GM12873 (cell line): ENCODE measurements at regions not wholly inside any gene's neighbourhood (a gene's known extent, or its start where the extent isn't known, plus 50 kb on each side); places are given as distances from the start of the nearest gene placed in this dataset.

Source experiments
- TF ChIP-seq, protein P1 (sequence below): IDR thresholded peaks from 2 replicates; pipeline ENCODE4 v1.5.1; 2012; ENCODE audit warnings: low read depth, mild to moderate bottlenecking, moderate library complexity, low read length, control low read depth; ENCODE audit not compliant: insufficient read depth; ENCODE audit errors: missing control alignments

DNA sequence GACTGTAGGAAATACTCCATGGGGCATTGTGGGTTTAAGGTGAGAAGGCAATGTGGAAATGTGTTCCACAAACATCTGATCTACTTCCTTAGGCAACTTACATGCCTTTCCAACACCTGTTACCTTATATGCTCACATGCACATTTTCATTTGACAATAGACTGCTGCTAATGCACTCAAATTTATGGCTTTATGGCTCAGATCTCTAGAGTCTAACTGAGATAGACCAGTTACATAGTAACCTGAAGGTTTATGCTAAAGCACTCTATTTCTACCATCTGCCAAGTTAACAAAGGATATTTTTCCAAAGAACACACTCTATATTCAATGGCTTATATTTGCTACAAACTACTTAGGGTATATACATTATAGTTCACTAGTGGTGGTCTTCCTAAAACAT lies 969.0 kb downstream of the TECRL start:
- TF ChIP-seq, protein P1, sequence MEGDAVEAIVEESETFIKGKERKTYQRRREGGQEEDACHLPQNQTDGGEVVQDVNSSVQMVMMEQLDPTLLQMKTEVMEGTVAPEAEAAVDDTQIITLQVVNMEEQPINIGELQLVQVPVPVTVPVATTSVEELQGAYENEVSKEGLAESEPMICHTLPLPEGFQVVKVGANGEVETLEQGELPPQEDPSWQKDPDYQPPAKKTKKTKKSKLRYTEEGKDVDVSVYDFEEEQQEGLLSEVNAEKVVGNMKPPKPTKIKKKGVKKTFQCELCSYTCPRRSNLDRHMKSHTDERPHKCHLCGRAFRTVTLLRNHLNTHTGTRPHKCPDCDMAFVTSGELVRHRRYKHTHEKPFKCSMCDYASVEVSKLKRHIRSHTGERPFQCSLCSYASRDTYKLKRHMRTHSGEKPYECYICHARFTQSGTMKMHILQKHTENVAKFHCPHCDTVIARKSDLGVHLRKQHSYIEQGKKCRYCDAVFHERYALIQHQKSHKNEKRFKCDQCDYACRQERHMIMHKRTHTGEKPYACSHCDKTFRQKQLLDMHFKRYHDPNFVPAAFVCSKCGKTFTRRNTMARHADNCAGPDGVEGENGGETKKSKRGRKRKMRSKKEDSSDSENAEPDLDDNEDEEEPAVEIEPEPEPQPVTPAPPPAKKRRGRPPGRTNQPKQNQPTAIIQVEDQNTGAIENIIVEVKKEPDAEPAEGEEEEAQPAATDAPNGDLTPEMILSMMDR = no peak

DNA sequence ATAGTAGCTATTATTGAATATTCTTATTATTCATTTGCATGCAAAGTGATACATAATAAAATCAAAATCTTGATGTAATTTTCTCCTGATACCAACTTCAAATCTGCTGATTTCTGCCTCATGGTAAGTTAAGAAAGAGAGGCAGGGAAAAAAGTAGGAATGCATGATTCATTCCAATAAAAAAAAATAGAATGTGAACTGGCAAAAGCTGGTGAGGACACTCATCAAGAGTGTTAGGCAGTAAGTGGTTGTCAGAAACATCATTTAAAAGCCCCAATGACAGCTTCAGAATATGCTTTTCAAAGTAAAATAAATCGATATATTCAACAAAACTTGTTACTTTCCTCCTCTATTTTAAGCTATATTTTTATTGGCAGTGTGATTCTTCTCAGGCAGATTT lies 979.1 kb downstream of the TECRL start:
- TF ChIP-seq, protein P1 = no peak

DNA sequence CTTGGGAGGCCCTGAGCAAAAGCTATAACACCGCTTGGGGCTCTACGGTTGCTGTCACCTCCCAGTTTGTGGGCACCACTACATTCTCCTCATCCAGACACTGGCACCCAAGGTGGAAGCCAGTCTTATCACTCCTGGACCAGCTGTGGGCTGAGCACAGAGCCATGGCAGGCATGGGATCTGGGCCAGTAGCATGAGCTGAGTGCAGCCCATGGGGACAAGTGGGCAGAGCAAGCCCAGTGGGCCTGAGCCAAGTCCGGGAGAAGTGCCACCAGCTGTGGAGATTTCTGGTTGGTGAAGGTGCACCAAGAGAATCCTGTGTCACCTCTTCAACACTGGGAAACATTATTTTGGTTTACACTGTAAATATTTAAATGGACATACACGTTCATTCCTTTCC lies 1013.0 kb downstream of the TECRL start:
- TF ChIP-seq, protein P1 = no peak

DNA sequence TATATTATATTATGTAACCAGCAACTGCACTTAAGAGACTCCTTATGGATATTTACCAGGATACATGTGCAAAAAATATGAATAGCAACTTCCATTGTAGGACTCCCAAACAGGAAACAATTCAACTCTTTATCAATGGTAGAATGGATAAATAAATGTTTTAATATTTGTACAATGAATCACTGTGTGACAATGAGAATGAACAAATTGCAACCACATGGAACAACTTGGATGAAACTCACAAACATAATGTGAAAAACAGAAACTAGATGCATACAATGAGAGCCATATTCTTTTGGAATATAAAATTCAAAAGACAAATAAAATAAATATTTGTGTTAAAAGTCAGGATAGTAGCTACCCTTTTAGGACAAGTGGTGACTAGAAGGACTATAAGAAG lies 1015.7 kb downstream of the TECRL start:
- TF ChIP-seq, protein P1 = no peak

DNA sequence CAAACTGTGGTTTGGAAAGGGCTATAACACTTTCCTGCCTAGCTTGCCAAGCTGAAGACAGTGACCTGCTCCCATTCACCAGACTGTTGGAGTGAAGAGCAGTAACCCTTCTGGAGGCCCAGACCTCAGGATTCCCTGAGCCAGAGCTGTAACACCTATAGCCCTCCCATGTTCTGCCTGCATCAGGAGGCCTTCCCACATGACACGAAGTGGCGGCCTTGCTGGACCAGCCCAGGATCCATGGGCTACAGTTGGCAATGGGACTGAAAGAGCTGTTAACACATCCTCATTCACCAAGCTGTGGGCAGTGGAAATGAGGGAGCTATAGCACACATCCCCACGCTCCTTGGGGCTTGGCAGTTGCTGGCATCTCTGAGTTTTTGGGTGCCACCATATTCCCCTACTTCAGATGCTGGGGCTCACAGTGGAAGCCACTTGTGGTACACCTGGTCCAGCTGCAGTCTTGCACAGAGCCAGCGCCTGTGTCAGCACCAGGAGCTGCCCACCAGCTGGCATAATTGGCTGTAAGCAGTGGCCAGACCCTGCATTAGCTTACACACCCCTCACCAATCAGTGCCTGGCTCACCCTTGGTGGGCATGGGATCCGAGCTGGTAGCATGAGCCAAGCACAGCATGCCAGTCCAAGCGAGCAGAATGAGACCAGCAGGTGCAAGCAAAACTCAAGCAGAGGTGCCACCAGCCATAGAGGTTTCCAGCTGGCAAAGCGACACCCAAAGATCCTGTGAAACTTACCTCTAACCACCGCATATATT lies 1029.3 kb downstream of the TECRL start:
- TF ChIP-seq, protein P1 = no peak

DNA sequence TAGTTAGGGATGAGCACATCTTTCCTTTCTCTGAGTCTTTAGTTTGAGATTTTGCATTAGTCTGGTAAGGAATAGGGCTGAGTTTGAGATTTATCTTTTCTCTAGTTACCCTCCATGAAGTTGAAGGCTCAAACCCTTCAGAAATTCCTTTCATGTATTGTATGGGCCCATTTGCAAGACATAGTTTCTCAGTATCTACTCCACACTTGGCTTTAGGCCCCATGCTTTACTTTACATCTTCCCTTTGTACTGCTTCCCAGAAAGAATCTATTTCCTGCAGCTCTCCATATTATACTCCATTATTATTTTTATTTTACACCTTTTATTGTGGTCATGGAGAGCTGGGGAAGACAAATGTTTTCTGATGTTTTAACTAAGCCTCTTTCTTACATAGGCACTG lies 1038.2 kb downstream of the TECRL start:
- TF ChIP-seq, protein P1 = no peak

DNA sequence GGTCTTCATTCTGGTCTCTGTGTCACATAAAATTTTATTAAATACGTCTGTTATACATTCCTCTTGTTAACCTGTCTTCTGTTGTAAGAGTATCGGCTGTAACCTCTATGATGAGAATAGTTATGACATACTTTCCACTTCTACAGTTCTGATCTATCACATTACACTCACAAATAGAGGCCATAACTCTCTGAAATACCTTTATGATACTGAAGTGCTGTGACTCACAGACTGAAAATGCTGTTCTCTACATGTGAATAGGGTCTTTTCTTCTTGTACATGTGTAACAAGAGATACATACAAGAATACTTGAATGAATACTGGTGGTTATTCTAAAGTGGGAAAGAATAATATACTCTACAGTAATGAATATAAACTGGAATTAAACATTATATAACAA lies 1047.6 kb downstream of the TECRL start:
- TF ChIP-seq, protein P1 = no peak
